ENCODE measurements at regions not wholly inside any gene's neighbourhood (a gene's known extent, or its start where the extent isn't known, plus 50 kb on each side); places are given as distances from the start of the nearest gene placed in this dataset.

- intact Hi-C loops (cut with DNase I), result no loop called here
- ATAC-seq (ENCODE audit: poor library complexity), result no peak
These were observed 55.1 kb downstream of the PJA1 start for GRCh38 chrX:69110116-69110530.

GRCh38 chrX:69109706-69110105 is 55.5 kb downstream of the PJA1 start:
- DNase-seq (no peak), ATAC-seq (ENCODE audit: poor library complexity) (no peak)
- intact Hi-C loops (cut with DNase I), result no loop called here

More at GRCh38 chrX:69110116-69110530, 55.1 kb downstream of the PJA1 start:
- no peak for DNase-seq

DNA sequence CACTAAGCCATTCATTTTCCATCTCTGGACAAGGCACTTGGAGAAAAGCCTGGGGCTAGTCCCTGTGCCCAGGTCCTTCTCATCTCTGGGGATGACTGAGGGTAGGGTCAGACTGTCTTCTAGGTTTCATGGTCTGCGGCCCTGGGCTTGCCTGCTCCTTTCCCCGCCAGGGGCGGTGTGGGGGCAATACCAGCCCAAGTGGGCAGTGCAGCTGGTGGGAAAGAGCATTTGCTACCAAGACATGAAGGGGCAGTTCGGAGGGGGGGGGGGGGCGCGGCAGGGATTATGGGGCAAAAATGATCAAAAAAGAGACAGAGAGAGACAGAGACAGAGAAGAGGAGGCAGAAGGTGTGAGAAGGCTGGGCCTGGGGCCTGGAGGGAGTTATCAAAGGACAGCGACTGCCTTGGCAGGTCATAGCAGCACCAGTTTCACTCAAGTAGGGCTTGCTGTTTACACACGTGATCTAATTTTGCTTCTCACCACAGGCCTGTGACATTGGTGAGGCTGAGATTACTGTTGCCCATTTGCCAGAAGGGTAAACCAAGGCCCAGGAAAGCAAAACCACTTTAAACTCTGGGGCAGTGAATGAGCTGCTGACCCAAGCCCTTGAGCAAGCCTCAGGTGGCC is 56.1 kb downstream of the PJA1 start:
- ATAC-seq (ENCODE audit: poor library complexity) (no peak), DNase-seq (no peak)
- intact Hi-C loops (cut with DNase I), result no loop called here

DNA sequence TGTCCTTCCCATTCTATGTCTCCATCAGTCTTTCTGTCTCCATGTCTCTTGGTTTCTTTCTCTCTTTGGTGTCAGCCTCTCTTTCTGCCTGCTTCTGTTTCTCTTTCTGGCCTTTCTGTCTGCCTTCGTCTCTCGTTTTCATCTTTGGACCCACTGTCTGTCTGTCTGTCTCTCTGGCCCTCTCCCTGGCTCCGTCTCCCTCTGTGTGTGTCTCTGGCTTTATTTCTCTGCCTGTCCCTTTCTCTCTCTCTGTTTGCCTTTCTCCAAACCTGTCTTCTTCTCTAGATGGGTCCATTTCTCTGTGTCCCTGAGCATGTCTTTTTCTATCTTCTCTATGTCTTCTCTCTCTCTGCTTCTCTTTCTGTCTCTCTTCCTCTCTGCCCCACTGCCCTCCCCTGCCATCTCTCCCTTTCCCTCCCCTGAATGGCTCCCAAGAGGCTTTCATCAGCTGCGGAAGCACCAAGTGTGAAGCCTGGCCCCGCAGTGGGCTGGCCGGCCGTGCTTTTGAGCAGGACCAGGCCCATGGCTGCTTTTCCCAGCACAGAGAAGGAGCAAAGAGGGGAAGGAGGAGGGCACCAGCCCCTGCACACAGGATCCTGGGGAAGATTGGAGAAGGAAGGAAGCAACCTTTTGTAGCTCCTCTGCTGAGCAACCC is 57.4 kb downstream of the PJA1 start:
- ATAC-seq (ENCODE audit: poor library complexity) (peak; percentile 25), DNase-seq (no peak)
- intact Hi-C loops (cut with DNase I), result no loop called here

DNA sequence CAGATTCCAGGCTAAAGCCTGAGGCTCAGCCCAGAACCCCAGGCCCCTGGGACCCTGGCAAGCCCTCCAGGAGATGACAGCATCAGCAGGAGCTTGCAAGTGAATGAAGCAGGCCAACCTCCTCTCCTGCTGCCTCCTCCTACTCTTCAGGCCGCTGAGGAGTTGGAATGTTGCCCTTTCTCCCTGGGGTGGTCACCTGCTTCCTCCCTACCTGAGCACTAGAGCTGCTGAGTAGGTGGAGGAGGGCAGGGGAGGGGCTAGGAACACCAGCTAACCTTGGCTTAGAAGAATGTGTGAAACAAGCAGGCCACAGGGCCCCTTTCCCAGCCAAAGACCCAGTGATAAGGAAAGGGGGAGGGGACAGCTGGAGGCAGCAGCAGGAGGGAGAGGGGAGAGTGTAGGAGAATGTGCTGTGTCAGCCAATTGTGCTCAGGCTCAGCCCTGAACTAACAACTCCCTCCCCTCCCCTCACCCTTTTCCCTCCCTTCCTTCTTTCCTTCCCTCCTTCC is 58.0 kb downstream of the PJA1 start:
- DNase-seq (peak; percentile 46), ATAC-seq (ENCODE audit: poor library complexity) (peak; percentile 36)
- intact Hi-C loops (cut with DNase I), result no loop called here

GRCh38 chrX:69104756-69105434 is 60.4 kb downstream of the PJA1 start:
- DNase-seq (no peak), ATAC-seq (ENCODE audit: poor library complexity) (no peak)
- intact Hi-C loops (cut with DNase I), result no loop called here

DNA sequence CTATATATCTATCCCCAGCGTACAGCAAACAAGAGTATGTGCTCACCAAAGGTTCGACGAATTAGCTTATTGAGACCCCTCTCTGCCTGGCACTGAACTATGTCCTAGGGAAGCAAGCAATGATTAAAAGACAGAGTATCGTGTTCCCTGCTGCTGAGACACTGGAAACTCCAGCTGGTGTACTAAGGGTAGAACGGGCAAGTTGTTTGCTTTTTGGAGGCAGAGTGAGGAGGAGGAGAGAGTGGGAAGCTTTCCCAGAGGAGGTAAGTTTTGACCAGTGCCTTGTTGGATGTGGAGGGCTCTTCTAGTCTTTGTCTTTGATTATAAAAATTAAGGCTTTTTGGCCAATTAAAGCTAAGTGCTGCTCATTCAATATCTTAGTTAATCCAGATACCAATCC is 61.7 kb downstream of the PJA1 start:
- DNase-seq, result no peak
- no peak for ATAC-seq (ENCODE audit: poor library complexity)

DNA sequence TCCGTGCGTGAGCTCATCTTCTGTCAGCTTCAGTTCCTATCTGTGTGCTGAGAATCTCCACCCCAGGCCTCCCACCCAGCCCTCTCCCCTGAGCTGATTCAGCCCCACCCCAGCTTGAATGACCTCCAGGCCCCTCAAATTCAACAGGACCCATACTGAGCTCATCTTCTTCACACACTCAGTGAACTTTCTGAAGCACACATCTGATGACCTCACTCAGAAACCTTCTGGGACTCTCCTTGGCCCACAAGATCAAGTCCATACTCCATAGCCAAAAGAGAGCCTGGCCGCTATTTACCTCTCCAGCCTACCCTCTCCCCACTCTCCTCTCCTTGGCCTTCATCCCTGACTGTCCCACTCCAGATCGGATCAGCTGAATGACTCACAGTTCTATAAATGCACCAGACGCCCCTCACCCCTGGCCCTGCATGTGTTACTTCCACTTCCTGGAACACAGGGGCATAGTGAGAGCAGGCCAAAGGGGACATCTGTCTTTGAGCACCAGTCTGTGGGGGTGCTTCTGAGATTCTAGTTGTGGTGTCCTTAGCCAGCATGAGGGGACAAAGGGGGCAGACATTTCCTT is 62.5 kb downstream of the PJA1 start:
- no peak for ATAC-seq (ENCODE audit: poor library complexity)
- no peak for DNase-seq
- intact Hi-C loops (cut with DNase I), result no loop called here

More for the DNA sequence above, 61.7 kb downstream of the PJA1 start:
- intact Hi-C loops (cut with DNase I), result no loop called here

- intact Hi-C loops (cut with DNase I), result no loop called here
- DNase-seq (no peak), ATAC-seq (ENCODE audit: poor library complexity) (no peak)
These were observed 63.5 kb downstream of the PJA1 start for GRCh38 chrX:69101683-69102251.

GRCh38 chrX:69100478-69100877 is 64.8 kb downstream of the PJA1 start:
- no peak for DNase-seq
- no peak for ATAC-seq (ENCODE audit: poor library complexity)
- intact Hi-C loops (cut with DNase I), result no loop called here

DNA sequence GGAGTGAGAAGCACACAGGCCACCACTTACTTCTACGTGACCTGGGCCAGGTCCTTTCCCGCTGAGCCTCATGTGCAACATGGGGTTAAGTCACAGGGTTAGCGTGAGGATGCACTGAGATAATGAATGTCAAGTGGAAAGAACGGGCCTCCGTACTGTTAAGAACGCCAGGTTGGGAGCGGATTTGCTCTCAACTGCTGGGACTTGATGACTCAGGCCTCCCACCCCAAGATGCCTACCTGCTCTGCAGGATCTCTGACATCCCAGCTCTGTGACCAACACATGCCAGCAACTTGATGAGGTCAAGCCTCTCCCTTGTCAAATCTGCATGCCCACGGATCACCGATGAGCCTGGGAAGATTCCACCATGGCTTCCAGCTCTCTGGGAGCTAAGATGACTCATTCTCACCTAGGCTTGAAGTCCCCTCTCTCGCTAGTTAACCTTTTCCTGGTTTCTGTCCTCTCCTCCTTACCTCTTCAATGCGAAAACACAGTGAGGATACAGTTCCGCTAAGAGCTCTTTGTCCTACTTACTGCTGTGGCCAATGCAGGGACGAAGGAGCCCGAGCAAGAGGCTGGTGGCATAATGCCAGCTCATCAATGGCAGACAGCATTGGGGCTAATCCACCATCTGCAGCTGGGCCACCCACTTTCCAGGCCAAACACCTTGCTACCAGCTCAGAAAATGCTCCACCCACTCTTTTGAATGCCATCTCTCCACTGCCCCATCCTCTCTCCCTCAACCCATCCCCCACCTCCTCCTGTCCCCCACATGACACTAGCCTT is 67.6 kb downstream of the PJA1 start:
- intact Hi-C loops (cut with DNase I), result no loop called here
- no peak for ATAC-seq (ENCODE audit: poor library complexity)
- no peak for DNase-seq

GRCh38 chrX:69096963-69097362 is 68.3 kb downstream of the PJA1 start:
- no peak for ATAC-seq (ENCODE audit: poor library complexity)
- no peak for DNase-seq
- intact Hi-C loops (cut with DNase I), result no loop called here

DNA sequence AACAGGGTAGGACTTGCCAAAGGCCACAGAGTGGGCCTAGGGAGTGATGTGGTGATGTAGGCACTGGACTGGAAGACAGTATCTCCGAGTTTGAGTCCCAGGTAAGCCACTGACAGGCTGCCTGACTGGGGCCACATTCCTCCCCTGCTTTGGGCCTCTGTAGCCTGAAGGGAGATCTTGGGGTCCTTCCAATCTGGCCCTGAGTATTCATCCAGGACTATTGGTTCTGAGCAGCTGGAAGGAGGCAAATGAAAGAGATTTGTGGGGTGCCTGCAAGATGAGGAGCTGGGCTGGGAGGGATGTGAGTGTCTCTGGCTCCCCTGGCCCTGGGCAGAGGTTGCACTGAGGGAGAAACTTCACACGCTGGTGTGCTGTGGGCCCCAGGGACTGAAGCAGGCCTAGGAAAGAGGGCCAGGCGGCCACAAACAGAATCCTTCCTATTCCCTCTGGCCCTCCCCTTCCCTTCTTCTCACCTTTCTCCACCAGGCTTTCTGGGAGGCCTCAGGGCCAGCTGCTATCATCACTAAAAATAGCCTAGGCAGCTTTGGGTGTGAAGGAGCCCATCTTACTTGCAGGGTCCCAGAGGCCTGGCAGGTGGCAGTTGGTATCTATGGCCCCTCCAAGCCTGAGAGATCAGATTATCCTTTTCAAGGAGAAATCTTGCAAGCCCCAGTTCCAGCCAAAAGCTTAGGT is 70.1 kb downstream of the PJA1 start:
- no peak for DNase-seq
- intact Hi-C loops (cut with DNase I), result no loop called here
- no peak for ATAC-seq (ENCODE audit: poor library complexity)

DNA sequence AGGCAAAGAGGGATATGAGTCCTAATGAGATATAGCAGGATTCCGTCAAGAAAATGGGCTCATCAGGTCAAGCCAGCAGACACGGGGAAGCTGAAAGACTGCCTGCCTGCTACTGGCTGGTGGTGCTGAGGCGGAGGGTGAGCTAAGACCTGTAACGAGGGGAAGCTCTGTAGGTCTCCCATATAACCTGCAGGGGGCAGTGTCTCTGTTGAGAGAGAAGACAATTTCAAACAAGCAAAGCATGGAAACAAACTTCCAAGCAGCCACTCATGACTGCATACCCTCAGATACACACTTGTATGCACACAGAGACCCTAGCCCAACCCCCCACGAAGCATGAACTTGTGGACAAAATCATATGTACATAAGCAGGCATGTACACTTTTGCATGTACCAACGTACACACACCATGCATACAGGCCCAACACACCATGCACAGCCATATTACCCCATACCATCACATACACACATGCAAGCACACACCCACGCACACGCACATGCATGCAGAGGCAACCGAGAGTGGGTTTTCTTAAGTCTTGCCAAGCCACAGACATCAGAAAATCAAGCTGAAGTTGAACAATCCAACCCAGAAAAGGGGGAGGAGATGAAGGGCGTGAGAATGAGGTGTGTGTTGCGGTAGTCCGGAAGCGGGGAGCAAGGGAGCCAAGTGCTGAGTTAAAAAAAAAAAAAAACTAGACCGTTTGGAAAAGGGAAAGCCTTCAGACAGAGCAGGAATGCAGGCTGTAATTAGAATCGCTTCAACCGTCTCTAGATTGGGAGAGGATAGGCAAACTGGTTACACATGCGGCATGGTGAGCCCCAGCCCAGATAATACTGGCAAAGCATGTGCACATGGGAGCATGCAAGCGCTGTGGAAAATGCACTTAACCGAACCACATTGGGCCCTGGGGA is 71.0 kb downstream of the PJA1 start:
- intact Hi-C loops (cut with DNase I), result no loop called here
- ATAC-seq (ENCODE audit: poor library complexity), result no peak
- DNase-seq, result no peak

- DNase-seq (no peak), ATAC-seq (ENCODE audit: poor library complexity) (no peak)
- intact Hi-C loops (cut with DNase I), result no loop called here
These were observed 75.2 kb downstream of the PJA1 start for GRCh38 chrX:69090022-69090421.

- DNase-seq, result no peak
These were observed 76.0 kb downstream of the PJA1 start for GRCh38 chrX:69089203-69089602.

More at GRCh38 chrX:69089203-69089602, 76.0 kb downstream of the PJA1 start:
- intact Hi-C loops (cut with DNase I), result no loop called here
- ATAC-seq (ENCODE audit: poor library complexity), result no peak

Data from Right ventricle myocardium superior (tissue), 1 donor.